ENCODE measurements at regions not wholly inside any gene's neighbourhood (a gene's known extent, or its start where the extent isn't known, plus 50 kb on each side); places are given as distances from the start of the nearest gene placed in this dataset.

DNA sequence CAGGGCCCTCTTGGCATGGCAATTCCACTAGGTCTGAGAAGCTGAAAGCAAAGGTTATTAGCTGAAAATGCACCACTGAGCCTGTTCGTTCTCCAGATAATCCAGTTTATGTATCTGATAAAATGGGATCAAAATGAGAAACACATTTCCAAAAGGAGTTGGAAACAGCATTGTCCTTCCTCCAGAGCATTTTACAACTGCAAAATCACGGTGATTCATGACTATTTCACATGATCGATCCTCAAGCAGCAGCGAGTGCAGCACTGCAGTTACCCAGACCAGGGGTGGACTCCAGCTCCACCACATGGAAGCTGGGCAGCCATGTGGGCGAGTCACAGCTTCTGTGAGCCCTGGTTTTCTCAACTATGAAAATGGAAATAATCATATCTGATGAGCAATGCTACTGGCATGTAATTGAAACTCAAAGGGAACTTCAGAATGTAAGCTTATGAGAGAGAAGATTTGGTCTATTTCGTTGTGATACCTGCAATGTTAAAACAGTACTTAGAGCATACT is 78.7 kb upstream of the MSX1 start:
- H3K36me3 Mint-ChIP-seq: no peaks in the 10 kb centered on the region
- no peak overlapping the region for H3K27ac Mint-ChIP-seq
- H3K27me3 Mint-ChIP-seq: no peaks in the 10 kb centered on the region
- no peaks in the 10 kb centered on the region for H3K9me3 Mint-ChIP-seq
- no peaks in the 10 kb centered on the region for H3K4me1 Mint-ChIP-seq
- H3K4me3 Mint-ChIP-seq: no peak overlapping the region

DNA sequence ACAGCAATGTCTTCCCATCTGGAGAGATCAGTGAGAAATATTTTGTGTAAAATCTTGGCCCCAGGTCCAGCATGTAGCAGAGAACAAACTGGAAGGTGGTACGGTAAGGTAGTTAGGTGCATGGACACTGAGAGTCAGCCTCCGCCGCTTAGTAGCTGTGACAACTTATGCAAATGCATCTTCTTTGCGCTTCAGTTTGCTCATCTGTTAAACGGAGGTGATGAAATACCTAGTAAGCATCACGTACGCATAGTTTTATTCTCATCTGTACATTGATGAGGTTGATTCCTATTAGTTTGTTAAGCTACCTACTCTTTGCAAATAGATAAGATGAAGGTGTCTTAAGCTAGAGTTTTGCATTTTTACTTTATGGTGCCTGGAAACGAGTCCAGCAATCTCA is 80.0 kb upstream of the MSX1 start:
- no peak overlapping the region for H3K27ac Mint-ChIP-seq
- no peaks in the 10 kb centered on the region for H3K36me3 Mint-ChIP-seq
- no peaks in the 10 kb centered on the region for H3K4me1 Mint-ChIP-seq
- H3K4me3 Mint-ChIP-seq: no peak overlapping the region
- H3K27me3 Mint-ChIP-seq: no peaks in the 10 kb centered on the region
- no peaks in the 10 kb centered on the region for H3K9me3 Mint-ChIP-seq

DNA sequence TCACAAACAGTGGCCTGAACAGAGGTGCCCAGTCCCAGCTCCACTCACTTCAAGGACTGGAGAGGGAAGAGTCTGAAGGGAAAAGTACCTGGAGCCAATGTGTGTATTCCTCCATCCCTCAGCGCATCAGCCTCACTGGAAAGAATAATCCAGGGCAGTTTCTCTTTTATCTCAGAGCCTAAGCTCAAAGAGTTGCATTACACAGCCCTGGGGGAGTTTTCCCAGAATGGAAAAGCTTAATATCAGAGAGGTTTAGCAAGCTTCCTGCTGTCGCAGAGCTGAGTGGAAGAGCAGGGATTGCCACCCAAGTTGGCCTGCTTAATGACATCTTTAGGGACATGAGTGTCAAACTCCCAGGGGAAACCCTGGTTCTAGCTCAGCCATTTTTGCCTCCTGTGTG is 80.4 kb upstream of the MSX1 start:
- H3K27me3 Mint-ChIP-seq: no peaks in the 10 kb centered on the region
- no peak overlapping the region for H3K27ac Mint-ChIP-seq
- H3K4me1 Mint-ChIP-seq: no peaks in the 10 kb centered on the region
- H3K4me3 Mint-ChIP-seq: no peak overlapping the region
- H3K9me3 Mint-ChIP-seq: no peaks in the 10 kb centered on the region
- H3K36me3 Mint-ChIP-seq: no peaks in the 10 kb centered on the region

DNA sequence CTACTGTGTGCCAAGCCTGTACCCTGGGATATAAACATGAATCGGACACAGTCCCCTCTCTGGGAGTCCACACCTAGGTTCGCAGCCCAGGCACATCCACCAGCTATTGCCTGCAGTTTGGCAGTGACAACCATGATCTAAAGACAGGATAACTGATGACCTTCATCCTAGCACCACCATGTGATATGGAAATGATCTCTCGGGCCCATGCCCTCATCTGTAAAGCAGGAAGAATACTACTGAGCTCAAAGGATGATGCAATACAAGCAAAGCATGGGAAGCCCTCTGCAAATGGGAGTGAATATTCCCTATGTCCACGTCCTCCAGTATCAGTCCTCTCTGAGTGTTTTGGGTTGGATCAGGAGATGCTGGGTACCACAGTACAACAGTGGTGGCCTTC is 80.9 kb upstream of the MSX1 start:
- no peak overlapping the region for H3K4me3 Mint-ChIP-seq
- H3K27ac Mint-ChIP-seq: no peak overlapping the region
- no peaks in the 10 kb centered on the region for H3K9me3 Mint-ChIP-seq
- no peaks in the 10 kb centered on the region for H3K4me1 Mint-ChIP-seq
- H3K36me3 Mint-ChIP-seq: no peaks in the 10 kb centered on the region
- H3K27me3 Mint-ChIP-seq: no peaks in the 10 kb centered on the region

DNA sequence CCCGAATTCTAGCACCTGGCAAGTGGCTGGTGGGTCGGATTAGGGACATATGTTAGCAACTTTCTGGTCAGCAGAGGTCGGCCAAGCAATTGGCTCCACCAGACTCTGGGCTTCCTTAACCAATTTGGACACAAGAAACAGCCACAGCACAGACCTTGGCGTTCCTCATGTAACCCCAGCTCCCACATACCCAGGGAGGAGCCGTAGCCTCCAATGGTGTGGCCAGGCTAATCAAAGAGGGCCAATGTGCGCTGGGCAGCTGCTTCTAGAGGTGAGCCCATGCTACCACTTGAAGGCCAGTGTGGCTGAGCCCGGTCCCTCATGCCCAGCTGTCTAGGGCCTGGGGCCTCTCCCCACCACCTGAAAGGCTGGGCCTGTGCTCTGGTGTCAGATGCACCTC is 82.5 kb upstream of the MSX1 start:
- H3K27me3 Mint-ChIP-seq: no peaks in the 10 kb centered on the region
- H3K4me1 Mint-ChIP-seq: no peaks in the 10 kb centered on the region
- no peak overlapping the region for H3K27ac Mint-ChIP-seq
- no peaks in the 10 kb centered on the region for H3K36me3 Mint-ChIP-seq
- no peak overlapping the region for H3K4me3 Mint-ChIP-seq
- H3K9me3 Mint-ChIP-seq: no peaks in the 10 kb centered on the region

DNA sequence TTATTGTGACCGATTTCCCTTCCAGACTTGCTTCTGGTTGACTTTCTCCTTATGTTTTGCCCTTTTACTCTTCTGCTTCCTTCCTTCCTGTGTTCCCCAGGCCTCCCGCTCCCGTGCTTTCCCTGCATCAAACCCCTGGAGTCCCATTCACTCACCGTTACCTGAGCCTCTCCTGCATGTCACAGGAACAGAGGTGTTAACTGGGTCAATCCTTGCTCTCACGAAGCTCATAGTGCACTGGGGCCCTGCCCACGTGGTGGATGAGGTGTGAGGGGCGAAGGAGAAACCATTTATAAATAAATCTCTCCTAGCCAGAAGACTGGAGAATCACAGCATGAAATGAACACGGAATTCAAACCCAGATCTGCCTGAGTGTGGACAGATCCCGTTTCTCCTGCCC is 83.1 kb upstream of the MSX1 start:
- H3K27me3 Mint-ChIP-seq: no peaks in the 10 kb centered on the region
- no peak overlapping the region for H3K4me3 Mint-ChIP-seq
- no peak overlapping the region for H3K27ac Mint-ChIP-seq
- H3K36me3 Mint-ChIP-seq: no peaks in the 10 kb centered on the region
- H3K9me3 Mint-ChIP-seq: no peaks in the 10 kb centered on the region
- H3K4me1 Mint-ChIP-seq: no peaks in the 10 kb centered on the region

DNA sequence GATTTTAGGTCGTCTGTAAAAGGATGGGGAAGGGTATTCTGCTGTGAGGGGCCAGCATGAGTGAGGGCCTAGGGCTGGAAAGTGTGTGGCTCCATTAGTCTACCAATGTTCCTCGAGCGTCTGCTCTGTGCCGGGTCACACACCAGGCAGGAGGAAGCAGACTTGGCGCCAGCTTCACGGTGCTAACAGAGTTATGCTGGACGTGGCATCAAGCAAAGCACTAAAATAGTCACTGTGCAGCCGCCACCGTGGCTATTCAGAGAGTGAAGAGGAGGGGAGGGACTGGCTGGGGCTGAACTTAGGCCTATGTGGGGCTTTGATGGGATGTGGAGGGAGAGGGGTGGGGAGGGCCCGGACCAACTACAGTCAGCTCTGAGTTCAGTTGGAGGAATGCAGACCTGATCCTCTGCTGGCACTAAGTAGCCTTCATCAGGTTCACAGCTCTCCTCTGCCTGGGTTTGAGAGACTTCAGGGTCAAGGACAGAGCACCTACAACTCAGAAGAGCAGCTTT is 83.9 kb upstream of the MSX1 start:
- Mint-ChIP-seq H3K9me3 (no peaks in the 10 kb centered on the region), H3K36me3 (no peaks in the 10 kb centered on the region), H3K27ac (no peak overlapping the region), H3K4me1 (no peaks in the 10 kb centered on the region), H3K4me3 (no peak overlapping the region), H3K27me3 (no peaks in the 10 kb centered on the region)

DNA sequence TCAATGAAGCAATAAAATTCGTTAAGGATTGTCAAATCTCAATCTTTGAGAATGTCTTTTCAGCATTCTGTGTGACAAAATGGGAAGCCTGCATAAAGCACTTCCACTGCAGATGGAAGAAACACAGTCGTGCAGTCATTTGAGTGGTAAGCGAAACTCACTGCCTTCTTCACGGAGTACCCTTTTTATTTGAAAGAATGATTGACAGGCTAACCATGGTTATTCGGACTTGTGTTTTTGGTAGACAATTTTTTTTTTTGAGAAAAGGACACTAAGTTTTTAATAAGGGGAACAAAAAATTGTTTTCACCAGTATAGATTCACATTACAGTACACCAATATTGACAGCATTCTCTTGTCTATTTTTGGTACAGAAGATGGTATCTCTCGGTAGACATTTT is 86.9 kb upstream of the MSX1 start:
- H3K4me3 Mint-ChIP-seq: no peak overlapping the region
- no peaks in the 10 kb centered on the region for H3K4me1 Mint-ChIP-seq
- no peaks in the 10 kb centered on the region for H3K27me3 Mint-ChIP-seq
- H3K9me3 Mint-ChIP-seq: no peaks in the 10 kb centered on the region
- H3K27ac Mint-ChIP-seq: no peak overlapping the region
- no peaks in the 10 kb centered on the region for H3K36me3 Mint-ChIP-seq

DNA sequence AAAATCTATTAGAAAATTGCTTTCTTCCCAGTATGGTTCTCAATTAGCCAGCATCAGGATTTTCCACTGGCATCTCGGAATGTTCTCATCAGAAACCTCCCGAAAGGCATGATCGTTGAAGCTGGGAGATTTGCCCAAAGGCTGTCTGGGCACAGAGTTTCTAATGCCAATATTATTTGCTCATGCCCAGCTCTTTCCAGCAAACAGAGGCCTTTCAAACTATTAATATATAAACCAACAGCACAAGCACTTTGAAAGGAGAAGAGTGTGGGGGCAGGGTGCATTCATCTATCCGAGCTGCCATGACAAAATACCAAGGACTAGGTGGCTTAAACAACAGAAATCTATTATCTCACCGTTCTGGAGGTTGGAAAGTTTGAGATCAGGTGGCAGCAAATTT is 88.3 kb upstream of the MSX1 start:
- H3K4me1 Mint-ChIP-seq: no peaks in the 10 kb centered on the region
- no peaks in the 10 kb centered on the region for H3K36me3 Mint-ChIP-seq
- no peaks in the 10 kb centered on the region for H3K27me3 Mint-ChIP-seq

DNA sequence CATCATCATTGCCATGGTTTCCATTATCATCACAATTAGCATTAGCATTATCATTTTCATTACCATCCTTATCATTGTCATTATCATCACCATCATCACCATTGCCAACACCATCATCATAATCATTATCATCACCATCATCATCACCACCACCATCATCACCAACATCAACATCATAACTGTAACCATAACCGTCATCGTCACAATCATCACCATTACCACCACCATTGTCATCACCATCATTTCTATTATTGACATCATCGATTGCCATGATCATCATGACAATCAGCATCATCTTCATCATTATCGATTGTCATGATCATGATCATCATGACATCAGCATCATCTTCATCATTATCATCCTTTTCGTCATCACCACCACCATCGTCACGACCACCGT is 88.9 kb upstream of the MSX1 start:
- H3K4me1 Mint-ChIP-seq: no peaks in the 10 kb centered on the region
- H3K36me3 Mint-ChIP-seq: no peaks in the 10 kb centered on the region
- peaks cover 4% of the 10 kb centered on the region for H3K9me3 Mint-ChIP-seq
- no peak overlapping the region for H3K27ac Mint-ChIP-seq
- H3K27me3 Mint-ChIP-seq: no peaks in the 10 kb centered on the region
- H3K4me3 Mint-ChIP-seq: no peak overlapping the region

More for the DNA sequence above, 88.3 kb upstream of the MSX1 start:
- H3K4me3 Mint-ChIP-seq: no peak overlapping the region
- H3K9me3 Mint-ChIP-seq: peaks cover 4% of the 10 kb centered on the region
- H3K27ac Mint-ChIP-seq: no peak overlapping the region

DNA sequence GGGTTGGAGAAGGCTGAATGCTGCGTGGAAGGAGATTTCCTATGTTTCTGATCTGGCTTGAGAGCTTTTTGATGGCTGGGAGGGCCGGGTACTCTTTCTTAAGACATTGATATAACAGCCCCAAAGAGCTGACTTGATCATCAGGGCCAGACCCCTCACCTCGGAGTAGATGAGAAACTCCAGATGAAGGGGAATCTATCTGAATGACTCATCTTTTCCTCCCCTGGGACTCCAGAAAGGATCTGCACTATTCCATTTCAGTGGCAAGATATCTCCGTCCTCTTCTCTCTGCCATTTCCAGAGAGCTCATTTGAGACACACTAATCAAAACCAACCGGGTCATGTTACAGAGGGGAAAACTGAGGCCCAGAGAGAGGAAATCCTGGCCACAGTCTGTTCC is 92.9 kb upstream of the MSX1 start:
- Mint-ChIP-seq H3K4me3 (no peak overlapping the region), H3K9me3 (peaks cover 9% of the 10 kb centered on the region)

DNA sequence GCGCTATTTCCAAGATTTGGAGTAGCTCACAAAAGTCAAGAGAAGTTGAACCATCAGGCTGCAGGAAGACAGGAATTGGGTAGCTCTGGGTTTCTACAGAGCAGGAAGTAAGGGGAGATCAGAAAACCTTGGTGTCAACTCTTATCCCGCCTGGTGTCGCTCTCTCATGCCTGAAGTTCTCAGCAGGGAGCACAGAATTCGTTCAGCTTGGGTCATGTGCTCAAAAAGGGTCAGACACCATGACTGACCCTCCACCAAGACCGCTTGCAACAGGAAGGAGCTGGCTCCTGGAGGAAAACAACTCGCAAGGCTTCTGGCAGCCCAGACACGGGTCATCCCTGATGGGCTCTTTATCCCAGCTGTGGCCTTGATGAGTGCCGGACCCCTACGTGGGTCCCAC is 93.7 kb upstream of the MSX1 start:
- Mint-ChIP-seq H3K4me3 (no peak overlapping the region), H3K36me3 (peaks cover 4% of the 10 kb centered on the region), H3K27me3 (peaks cover 5% of the 10 kb centered on the region), H3K4me1 (peaks cover 7% of the 10 kb centered on the region), H3K27ac (no peak overlapping the region), H3K9me3 (peaks cover 9% of the 10 kb centered on the region)

More for the DNA sequence above, 92.9 kb upstream of the MSX1 start:
- no peak overlapping the region for H3K27ac Mint-ChIP-seq
- H3K27me3 Mint-ChIP-seq: peaks cover 5% of the 10 kb centered on the region
- H3K36me3 Mint-ChIP-seq: peaks cover 4% of the 10 kb centered on the region
- peaks cover 7% of the 10 kb centered on the region for H3K4me1 Mint-ChIP-seq

DNA sequence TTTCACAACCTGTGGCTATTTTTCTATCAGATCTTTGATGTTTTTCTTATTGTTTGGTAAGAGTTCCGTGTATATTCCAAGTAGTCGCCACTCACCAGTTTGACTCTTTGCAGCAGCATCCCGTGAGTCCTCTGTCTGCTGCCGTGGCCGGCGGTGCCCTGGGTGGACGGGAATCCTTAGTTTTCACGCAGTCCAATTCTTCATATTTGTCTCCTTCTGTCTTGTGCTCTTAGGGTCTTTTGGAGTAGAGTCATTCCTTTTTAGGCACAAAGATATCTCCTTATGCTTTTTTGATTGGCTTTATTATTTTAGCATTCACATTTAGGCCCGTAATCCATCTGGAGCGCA is 94.9 kb upstream of the MSX1 start:
- Mint-ChIP-seq H3K27me3 (peaks cover 5% of the 10 kb centered on the region), H3K4me1 (peaks cover 7% of the 10 kb centered on the region), H3K4me3 (no peak overlapping the region), H3K27ac (no peak overlapping the region), H3K9me3 (peaks cover 9% of the 10 kb centered on the region), H3K36me3 (peaks cover 4% of the 10 kb centered on the region)

DNA sequence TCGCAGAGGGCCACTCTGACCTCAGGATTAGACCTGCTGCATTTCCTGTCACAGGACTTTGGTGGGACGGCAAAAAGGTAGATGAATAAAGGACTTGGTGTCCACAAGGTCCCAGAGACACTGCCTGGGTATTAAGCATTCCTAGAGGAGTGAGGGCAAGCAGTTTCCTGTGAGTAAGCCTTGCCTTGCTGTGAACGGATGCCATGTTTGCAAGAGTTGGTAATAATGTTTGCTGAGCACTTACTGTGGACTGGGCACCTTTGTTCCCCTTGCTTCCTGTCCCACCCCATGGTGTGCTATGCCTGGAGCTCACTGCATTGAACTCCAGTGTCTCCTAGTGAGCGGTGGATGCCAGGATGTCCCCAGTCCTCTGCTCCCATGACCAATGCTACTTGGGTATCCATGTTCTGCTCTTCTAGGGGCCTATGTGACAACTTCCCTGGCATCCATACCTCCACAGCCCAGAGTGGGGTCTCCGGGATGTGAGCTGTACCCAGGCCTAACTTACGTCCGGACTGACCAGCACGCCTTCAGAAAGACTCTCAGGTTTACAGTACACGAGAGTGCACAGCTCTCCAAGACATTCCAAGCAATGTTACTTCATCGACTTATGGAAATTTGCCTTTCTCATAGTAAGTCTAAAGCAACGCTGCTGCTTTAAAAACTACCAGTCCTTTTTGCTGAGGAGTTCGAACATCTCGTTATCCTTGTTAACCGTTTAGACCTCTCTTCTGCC is 95.5 kb upstream of the MSX1 start:
- Mint-ChIP-seq H3K27ac (no peak overlapping the region), H3K36me3 (peaks cover 4% of the 10 kb centered on the region), H3K4me1 (peaks cover 7% of the 10 kb centered on the region), H3K9me3 (peaks cover 9% of the 10 kb centered on the region), H3K27me3 (peaks cover 5% of the 10 kb centered on the region), H3K4me3 (no peak overlapping the region)

DNA sequence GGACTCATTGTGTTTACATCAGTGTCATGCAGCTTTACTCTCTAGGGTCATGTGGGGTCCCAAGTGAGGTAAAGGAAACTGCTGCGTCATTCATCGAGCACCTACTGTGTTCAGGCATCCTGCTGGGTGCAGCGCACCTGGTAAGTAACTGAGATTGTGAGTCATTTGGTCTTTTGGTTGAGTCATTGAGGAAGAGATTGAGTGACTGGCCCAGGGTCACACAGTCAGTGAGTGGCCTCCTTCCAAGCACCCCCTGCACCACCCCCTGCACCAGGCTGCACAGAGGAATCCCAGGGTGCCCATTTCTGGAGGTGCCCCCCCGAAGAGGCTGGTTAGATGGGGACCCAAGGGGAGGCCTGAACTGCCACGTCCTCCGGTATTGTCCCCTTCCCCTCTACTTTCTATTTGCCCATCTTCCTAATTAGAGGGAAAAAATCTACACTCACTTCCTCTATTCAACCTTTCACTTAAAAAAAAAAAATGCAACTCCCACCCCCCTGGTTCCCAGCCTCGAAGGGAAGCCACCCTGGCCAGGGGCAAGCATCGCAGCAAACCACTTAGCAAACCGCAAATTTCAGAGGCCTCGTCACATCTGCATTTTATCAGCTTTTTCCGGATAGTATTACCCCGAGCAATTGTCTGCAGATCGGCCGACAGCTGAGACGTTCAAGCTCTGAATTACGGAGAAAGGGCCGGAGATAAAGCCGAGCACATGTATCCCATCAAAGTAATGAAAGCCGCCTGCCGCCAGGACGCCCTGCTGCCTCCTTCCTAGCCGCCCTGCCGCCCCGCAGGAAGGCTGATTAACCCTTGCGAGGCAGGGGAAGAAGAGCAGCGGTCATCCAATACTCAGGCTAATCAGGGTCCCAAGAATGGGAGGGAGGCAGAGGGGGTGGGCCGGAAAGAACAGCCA is 96.3 kb upstream of the MSX1 start:
- H3K27ac Mint-ChIP-seq: no peak overlapping the region
- peaks cover 9% of the 10 kb centered on the region for H3K9me3 Mint-ChIP-seq
- H3K4me3 Mint-ChIP-seq: peak overlapping the region; percentile 42
- peaks cover 4% of the 10 kb centered on the region for H3K36me3 Mint-ChIP-seq
- peaks cover 7% of the 10 kb centered on the region for H3K4me1 Mint-ChIP-seq
- peaks cover 5% of the 10 kb centered on the region for H3K27me3 Mint-ChIP-seq

DNA sequence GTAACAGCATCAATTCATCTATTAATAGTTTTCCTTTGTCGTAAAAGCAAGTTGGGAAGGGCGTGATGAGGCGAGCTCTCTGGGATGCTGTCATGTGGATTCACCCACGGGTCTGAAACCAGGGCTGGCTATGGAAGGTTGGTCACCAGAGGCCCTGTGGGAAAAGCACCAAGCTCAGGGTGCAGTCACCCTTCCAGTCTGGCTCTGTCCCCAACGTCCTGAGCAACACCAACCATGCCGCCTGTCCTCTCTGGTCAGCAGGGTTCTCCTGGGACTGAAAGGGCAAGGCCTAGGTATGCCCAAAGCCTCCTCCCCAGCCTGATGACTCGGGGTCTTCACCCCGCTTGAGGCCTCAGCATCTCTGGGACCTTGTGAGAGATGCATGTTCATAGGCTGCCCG is 97.2 kb upstream of the MSX1 start:
- Mint-ChIP-seq H3K27ac (no peak overlapping the region), H3K4me1 (peaks cover 7% of the 10 kb centered on the region), H3K36me3 (peaks cover 4% of the 10 kb centered on the region), H3K27me3 (peaks cover 5% of the 10 kb centered on the region), H3K9me3 (peaks cover 7% of the 10 kb centered on the region), H3K4me3 (no peak overlapping the region)
